Middle frontal gyrus (tissue), 1 donor: ENCODE measurements at regions not wholly inside any gene's neighbourhood (a gene's known extent, or its start where the extent isn't known, plus 50 kb on each side); places are given as distances from the start of the nearest gene placed in this dataset.

Source experiments
- DNase-seq: peaks from one replicate; pipeline ENCODE4 v3.0.0-alpha.2; 2015; ENCODE audit warnings: low spot score; ENCODE audit errors: extremely low spot score

- DNase-seq = peak; percentile 32
Measured at GRCh38 chr16:86016201-86016965, 117.4 kb downstream of the IRF8 start.

DNA sequence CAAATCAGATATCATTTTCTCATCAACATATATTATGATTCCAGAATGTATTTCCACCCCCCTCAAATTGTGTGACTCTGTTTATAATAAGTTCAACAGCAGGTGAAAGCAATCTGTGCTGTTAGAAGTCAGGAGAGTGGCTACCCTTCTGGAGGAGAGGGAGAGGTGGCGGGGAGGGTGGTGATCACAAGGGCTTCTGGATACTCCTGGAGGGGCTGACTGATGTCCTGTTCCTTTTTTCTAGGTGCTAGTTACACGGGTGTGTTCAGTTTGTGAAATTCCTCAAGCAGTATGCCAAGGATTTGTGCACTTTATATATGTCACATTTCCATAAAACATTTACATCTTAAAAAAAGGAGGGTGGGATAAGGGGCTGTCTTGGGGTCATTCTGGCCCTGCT lies 119.1 kb downstream of the IRF8 start:
- DNase-seq = no peak

GRCh38 chr16:86018487-86018886 lies 119.5 kb downstream of the IRF8 start:
- no peak for DNase-seq

DNA sequence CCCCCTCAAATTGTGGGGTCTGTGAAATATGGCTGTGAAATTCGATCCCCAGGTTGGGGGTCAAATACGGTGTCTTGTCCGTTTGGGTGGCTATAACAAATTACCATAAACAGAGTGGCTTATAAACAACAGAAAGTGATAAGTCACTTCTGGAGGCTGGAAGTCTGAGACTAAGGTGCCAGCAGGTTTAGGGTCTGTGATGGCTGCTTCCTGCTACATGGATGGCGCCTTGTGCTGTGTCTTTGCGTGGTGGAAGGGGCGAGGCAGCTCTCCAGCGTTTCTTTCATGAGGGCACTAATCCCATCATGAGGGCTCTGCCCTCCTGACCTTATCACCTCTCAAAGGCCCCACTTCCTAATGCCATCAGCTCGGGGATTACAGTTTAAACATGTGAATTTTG lies 120.0 kb downstream of the IRF8 start:
- DNase-seq = no peak

DNA sequence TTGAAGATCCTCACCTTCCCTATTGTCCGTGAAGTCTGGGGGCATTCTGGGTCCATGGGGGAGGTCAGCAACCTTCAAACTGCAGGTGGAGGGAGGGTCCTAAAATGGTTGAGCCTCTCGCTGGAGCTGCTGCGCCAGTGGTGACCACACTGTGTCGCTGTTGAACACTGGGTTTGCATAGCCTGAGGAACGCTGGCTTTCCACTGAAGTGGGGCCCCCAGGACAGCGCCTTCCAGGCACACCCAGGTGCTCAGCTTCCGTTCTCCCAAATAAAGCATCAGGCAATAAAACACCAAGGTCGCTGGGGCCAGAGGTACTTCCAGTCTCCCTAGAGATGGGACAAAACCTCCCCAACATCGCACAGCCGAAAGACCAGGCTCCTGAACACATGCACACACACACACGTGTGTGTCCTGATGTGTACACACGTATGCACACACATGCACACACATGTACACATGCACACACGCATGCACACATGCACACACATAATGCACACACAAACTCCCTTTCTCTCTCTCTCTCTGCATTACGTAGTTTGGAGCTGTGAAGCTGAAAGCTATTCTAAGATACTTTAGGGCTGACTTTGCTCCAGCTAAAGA lies 120.6 kb downstream of the IRF8 start:
- DNase-seq = no peak

- no peak for DNase-seq
Measured at GRCh38 chr16:86020971-86021370, 122.0 kb downstream of the IRF8 start.

GRCh38 chr16:86022381-86022960 lies 123.5 kb downstream of the IRF8 start:
- no peak for DNase-seq

GRCh38 chr16:86024210-86024609 lies 125.2 kb downstream of the IRF8 start:
- no peak for DNase-seq

- no peak for DNase-seq
Measured at GRCh38 chr16:86025706-86026105, 126.7 kb downstream of the IRF8 start.

- DNase-seq = no peak
Measured at GRCh38 chr16:86026171-86026910, 127.4 kb downstream of the IRF8 start.

GRCh38 chr16:86026916-86027315 lies 128.0 kb downstream of the IRF8 start:
- no peak for DNase-seq

DNA sequence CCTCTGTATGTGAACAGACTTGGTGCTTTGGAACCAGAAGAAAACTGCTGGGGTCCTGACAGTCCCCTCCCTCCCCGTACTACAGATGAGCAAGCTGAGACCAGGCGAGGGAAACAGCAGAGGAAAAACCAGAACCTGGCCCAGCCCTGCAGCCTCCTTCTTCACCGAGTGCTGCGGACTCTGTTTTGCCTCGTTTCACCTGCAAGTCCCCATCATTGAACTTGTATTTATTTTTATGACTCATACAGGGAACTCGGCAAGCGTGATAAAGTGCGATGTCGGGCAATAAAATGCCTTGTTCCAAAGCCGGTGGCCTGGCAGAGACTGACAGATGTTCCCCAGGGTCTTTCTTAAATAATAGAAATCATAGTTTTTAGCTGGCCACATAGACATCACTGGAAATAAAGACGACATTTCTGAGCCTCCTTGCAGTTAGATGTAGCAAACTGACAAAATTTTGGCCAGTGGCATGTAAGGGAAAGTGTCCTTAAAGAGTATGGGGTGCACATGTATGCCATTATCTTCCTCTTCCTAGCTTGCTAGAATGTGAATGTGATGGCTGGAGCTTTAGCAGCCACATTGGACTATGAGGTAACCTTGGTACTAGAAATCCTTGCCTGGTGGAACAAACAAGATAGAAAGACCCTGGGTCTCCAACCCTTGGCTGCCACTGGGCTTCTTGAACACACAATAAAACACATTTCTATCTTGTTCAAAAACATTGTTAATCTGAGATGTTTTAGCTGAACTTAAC lies 128.6 kb downstream of the IRF8 start:
- DNase-seq = no peak

DNA sequence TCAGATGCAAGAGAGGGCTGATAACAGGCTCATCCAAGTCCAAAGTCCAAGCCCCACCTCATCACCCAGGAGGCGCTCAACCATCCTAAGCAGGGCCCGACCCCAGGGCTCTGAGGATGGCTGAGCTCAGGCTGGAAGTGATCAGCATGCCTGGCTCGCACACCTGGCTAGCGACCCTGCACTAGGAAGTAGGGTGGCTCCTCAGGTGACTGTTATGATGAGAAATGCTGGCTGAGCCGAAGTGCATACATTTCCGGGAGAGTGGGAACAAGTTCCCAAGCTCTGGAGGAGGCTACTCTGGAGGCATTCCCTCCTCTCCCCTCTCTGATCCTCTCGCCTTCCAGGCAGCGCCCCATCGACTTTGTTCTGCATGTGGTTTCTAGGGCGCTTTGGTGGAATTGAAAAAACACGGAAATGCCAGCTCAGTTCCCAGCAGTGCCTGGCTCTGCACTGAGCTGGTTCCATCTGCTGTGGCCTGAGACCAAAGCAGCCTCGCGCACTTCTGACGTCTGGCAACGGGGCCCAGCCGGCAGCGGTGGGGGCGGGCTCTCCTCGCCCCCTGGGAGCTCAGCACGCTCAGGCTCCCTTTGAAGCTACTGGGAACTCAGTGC lies 130.3 kb downstream of the IRF8 start:
- peak; percentile 28 for DNase-seq

DNA sequence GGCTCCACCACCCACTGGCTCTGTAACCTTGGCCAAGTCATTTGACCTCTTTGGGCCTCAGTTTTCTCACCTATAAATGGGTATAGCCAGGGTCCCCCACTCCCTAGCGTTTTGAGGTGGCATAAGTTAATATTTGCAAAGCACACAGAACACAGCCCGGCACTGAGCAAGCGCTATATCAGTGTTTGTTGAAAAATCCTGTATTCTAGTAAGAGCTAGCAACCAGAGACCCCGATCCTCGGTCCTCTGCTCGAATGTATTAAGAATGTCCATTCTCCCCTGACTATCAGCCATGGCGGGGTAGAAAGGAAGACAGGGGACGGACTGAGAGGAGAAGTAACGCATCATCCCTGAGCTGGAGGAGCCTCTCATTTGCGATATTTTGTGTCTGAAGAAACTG lies 131.2 kb downstream of the IRF8 start:
- no peak for DNase-seq

DNA sequence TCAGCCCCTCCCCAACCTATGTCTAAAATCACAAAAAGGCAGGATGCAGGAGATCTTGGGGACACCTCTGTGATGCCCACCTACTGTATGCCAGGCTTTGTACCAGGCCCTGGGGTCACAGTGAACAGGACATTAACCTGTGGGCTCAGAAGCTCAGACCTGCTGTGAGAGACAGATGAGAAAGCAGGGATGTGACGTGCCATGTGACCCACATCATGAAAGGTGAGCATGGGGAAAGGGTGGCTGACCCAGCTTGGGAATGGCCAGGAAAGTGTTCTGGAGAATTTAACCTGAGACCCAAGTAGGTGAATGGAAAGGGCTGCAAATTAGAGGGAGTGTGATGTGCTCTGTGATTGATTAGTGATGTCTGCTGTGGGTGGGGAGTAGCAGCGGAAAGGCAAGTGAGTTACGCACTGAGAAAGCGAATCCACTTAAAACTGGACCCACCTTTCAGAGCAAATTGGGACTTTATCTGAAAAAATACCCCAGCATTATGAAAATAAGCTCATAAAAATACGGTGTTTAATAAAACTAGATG lies 132.2 kb downstream of the IRF8 start:
- DNase-seq = no peak

GRCh38 chr16:86033016-86033474 lies 134.1 kb downstream of the IRF8 start:
- no peak for DNase-seq

DNA sequence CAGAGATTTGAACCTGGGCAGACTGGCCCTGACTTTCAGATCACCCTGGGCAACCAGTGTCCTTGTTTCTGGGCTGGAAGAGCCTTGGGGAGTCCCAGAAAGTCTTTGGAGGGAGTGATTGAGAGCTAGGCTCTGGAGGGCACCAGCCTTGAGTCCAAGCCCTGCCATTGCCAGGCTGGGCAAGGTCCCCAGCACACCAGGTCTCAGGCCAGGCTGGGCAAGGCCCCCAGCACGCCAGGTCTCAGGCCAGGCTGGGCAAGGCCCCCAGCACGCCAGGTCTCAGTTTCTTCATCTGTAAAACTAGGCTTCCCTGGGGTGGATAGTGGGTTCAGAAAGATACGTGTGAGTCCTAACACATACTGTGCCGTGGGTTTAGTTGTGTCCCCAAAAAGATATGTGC lies 135.0 kb downstream of the IRF8 start:
- DNase-seq = no peak

DNA sequence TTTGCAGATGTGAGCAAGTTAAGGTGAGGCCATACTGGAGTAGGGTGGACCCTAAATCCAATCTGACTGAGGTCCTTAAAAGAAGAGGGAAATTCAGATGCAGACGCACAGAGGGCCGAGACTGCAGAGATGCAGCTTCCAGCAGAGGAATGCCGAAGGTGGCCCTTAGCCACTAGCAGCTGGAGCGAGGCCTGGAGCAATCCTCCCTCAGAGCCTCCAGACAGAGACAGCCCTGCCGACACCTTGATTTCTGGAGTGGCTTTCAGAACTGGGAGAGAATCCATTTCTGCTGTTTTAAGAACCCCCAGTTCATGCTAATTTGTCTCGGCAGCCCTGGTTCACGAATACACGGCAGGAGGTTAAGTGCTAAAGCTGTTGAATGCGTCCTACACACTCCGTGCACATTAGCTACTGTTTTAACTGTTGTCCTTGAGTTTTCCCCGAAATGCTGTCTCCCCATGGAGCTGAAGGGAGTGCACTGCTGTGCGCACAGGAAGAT lies 135.5 kb downstream of the IRF8 start:
- DNase-seq = no peak

GRCh38 chr16:86035906-86036305 lies 136.9 kb downstream of the IRF8 start:
- no peak for DNase-seq
